SK-N-MC (cell line): ENCODE measurements at regions not wholly inside any gene's neighbourhood (a gene's known extent, or its start where the extent isn't known, plus 50 kb on each side); places are given as distances from the start of the nearest gene placed in this dataset.

ENCODE experiments used
- DNase-seq: peaks from one replicate; pipeline ENCODE4 v3.0.0-alpha.2; 2011; ENCODE audit warnings: low read depth, low spot score
- H3K27ac ChIP-seq: fragments of 200-600 bp; sonication (generic); 2 replicates; pipeline ENCODE4 v1.5.1; 2016; ENCODE audit warnings: mixed run types
- H3K36me3 ChIP-seq: fragments of 200-600 bp; sonication (generic); 2 replicates; pipeline ENCODE4 v1.6.1; 2017; ENCODE audit warnings: antibody characterized with exemption, low read length, mixed read lengths; ENCODE audit not compliant: insufficient read depth
- H3K4me3 ChIP-seq: fragments of 200-600 bp; sonication (generic); 2 replicates; pipeline ENCODE4 v1.5.1; 2016
- H3K9ac ChIP-seq: fragments of 200-600 bp; sonication (generic); 2 replicates; pipeline ENCODE4 v1.8.0; 2017; ENCODE audit warnings: mixed run types, mixed read lengths; ENCODE audit not compliant: insufficient read length
- H3K9me3 ChIP-seq: fragments of 200-600 bp; sonication (generic); 2 replicates; pipeline ENCODE4 v1.6.1; 2017; ENCODE audit warnings: low read depth, mild to moderate bottlenecking, antibody characterized with exemption, low read length, moderate library complexity, mixed read lengths
- EZH2 ChIP-seq: fragments of 200-600 bp; sonication (generic); IDR thresholded peaks from one replicate; pipeline ENCODE4 v1.6.1; 2017; ENCODE audit warnings: antibody characterized with exemption
- FOXP2 ChIP-seq: optimal IDR thresholded peaks from 2 replicates; pipeline ENCODE3; 2011; ENCODE audit warnings: mild to moderate bottlenecking, moderate library complexity; ENCODE audit not compliant: insufficient read depth; ENCODE audit errors: extremely low read length, control extremely low read depth
- POLR2AphosphoS5 ChIP-seq: IDR thresholded peaks from 2 replicates; pipeline ENCODE4 v1.6.1; 2012; ENCODE audit warnings: mild to moderate bottlenecking, low read depth, low read length, borderline replicate concordance

GRCh38 chr20:51189814-51190782 lies 167.2 kb upstream of the KCNG1 start:
- H3K9ac ChIP-seq = no peak overlapping the region
- H3K4me3 ChIP-seq = no peak overlapping the region
- no peak overlapping the region for H3K27ac ChIP-seq
- no peaks in the 10 kb centered on the region for H3K9me3 ChIP-seq
- H3K36me3 ChIP-seq = no peaks in the 10 kb centered on the region
- TF ChIP-seq POLR2AphosphoS5 = no peak
- TF ChIP-seq FOXP2 = no peak
- DNase-seq = no peak

- no peaks in the 10 kb centered on the region for H3K9me3 ChIP-seq
Measured at GRCh38 chr20:51188941-51189340, 166.0 kb upstream of the KCNG1 start.

GRCh38 chr20:51187261-51187660 lies 164.4 kb upstream of the KCNG1 start:
- TF ChIP-seq EZH2 (no peak), POLR2AphosphoS5 (no peak), FOXP2 (no peak)
- Histone ChIP-seq H3K9me3 (no peaks in the 10 kb centered on the region), H3K9ac (no peak overlapping the region), H3K36me3 (no peaks in the 10 kb centered on the region), H3K27ac (no peak overlapping the region), H3K4me3 (no peak overlapping the region)
- DNase-seq = no peak

More at GRCh38 chr20:51188941-51189340, 166.0 kb upstream of the KCNG1 start:
- H3K27ac ChIP-seq = no peak overlapping the region
- H3K9ac ChIP-seq = no peak overlapping the region
- TF ChIP-seq POLR2AphosphoS5 (no peak), FOXP2 (no peak), EZH2 (no peak)
- no peak for DNase-seq
- no peak overlapping the region for H3K4me3 ChIP-seq
- no peaks in the 10 kb centered on the region for H3K36me3 ChIP-seq

- Histone ChIP-seq H3K9me3 (no peaks in the 10 kb centered on the region), H3K4me3 (no peak overlapping the region), H3K9ac (no peak overlapping the region), H3K27ac (no peak overlapping the region), H3K36me3 (no peaks in the 10 kb centered on the region)
- TF ChIP-seq EZH2 (no peak), FOXP2 (no peak), POLR2AphosphoS5 (no peak)
- no peak for DNase-seq
Measured at GRCh38 chr20:51185861-51186260, 163.0 kb upstream of the KCNG1 start.

GRCh38 chr20:51185277-51185676 lies 162.4 kb upstream of the KCNG1 start:
- no peak overlapping the region for H3K9ac ChIP-seq
- H3K36me3 ChIP-seq = no peaks in the 10 kb centered on the region
- H3K9me3 ChIP-seq = no peaks in the 10 kb centered on the region
- TF ChIP-seq EZH2 (no peak), POLR2AphosphoS5 (no peak), FOXP2 (no peak)
- H3K4me3 ChIP-seq = no peak overlapping the region
- no peak for DNase-seq
- no peak overlapping the region for H3K27ac ChIP-seq

GRCh38 chr20:51184289-51184688 lies 161.4 kb upstream of the KCNG1 start:
- H3K9me3 ChIP-seq = no peaks in the 10 kb centered on the region
- H3K36me3 ChIP-seq = no peaks in the 10 kb centered on the region
- TF ChIP-seq POLR2AphosphoS5 (no peak), FOXP2 (no peak), EZH2 (no peak)
- DNase-seq = no peak
- no peak overlapping the region for H3K4me3 ChIP-seq
- H3K9ac ChIP-seq = no peak overlapping the region
- H3K27ac ChIP-seq = no peak overlapping the region

- Histone ChIP-seq H3K9me3 (no peaks in the 10 kb centered on the region), H3K4me3 (no peak overlapping the region), H3K9ac (no peak overlapping the region), H3K36me3 (no peaks in the 10 kb centered on the region), H3K27ac (no peak overlapping the region)
- TF ChIP-seq FOXP2 (no peak), EZH2 (no peak), POLR2AphosphoS5 (no peak)
- DNase-seq = peak; percentile 5
Measured at GRCh38 chr20:51183451-51183850, 160.5 kb upstream of the KCNG1 start.

- H3K36me3 ChIP-seq = no peaks in the 10 kb centered on the region
- TF ChIP-seq POLR2AphosphoS5 = no peak
- TF ChIP-seq EZH2 = no peak
- no peak for TF ChIP-seq FOXP2
Measured at GRCh38 chr20:51182571-51182970, 159.7 kb upstream of the KCNG1 start.

GRCh38 chr20:51178153-51178552 lies 155.2 kb upstream of the KCNG1 start:
- H3K4me3 ChIP-seq = no peak overlapping the region
- TF ChIP-seq POLR2AphosphoS5 = no peak
- TF ChIP-seq FOXP2 = no peak
- no peak for TF ChIP-seq EZH2
- no peak overlapping the region for H3K9ac ChIP-seq
- no peak for DNase-seq
- no peaks in the 10 kb centered on the region for H3K9me3 ChIP-seq
- H3K36me3 ChIP-seq = no peaks in the 10 kb centered on the region
- no peak overlapping the region for H3K27ac ChIP-seq

More at GRCh38 chr20:51182571-51182970, 159.7 kb upstream of the KCNG1 start:
- DNase-seq = no peak
- Histone ChIP-seq H3K9me3 (no peaks in the 10 kb centered on the region), H3K27ac (no peak overlapping the region), H3K4me3 (no peak overlapping the region), H3K9ac (no peak overlapping the region)

GRCh38 chr20:51176876-51177275 lies 154.0 kb upstream of the KCNG1 start:
- H3K9ac ChIP-seq = no peak overlapping the region
- no peak overlapping the region for H3K27ac ChIP-seq
- no peaks in the 10 kb centered on the region for H3K36me3 ChIP-seq
- H3K4me3 ChIP-seq = no peak overlapping the region
- TF ChIP-seq EZH2 (no peak), FOXP2 (no peak), POLR2AphosphoS5 (no peak)
- H3K9me3 ChIP-seq = no peaks in the 10 kb centered on the region
- no peak for DNase-seq
